ENCODE measurements at regions not wholly inside any gene's neighbourhood (a gene's known extent, or its start where the extent isn't known, plus 50 kb on each side); places are given as distances from the start of the nearest gene placed in this dataset.
"Not testable (repeated sequence)": the region's sequence is repeated elsewhere in the genome, so short reads cannot be mapped to it uniquely, and the experiment has no call there.

DNA sequence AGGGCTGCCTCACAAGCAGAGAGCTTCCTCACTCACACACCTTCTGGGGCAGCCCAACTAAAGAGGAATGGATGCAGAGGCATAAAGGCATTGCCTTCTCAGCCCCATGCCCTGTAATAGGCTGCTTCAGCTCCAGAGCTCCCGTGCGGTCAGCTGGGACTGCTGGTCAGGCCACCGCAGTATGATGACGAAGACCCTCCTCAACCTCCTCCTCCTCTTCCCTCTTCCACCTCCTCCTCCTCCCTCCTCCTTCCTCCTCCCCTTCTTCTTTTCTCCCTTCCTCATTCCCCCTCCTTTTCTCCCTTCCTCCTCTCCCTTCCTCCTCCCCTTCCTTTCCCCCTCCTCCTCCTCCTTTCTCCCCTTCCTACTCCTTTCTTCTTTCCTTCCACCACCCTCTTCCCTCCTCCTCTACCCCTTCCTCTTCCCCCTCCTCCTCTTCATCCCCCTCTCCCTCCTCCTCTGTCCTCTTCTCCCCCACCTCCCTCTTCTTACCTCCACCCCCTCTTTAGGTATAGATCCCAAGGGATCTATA is 465.3 kb upstream of the CDH4 start:
- no peak for DNase-seq

DNA sequence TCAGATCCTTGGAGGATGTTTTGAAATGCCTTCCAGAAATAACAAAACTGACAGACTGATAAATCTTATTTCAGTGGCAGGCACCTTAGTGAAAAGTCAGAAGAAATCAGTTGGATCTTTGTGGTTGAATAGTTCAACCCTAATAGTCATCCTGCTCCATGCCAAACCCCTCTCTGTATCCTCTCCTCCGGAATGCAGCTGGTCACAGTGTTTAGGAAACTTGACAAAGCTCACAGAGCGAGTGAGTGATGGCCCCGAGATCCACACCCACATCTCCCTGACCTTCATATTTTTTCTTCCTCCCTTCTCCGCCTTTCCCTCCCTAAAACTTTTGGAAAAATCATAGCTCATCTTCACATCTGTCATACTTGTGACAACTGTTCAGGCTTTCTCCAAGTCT is 464.8 kb upstream of the CDH4 start:
- DNase-seq, result no peak

DNA sequence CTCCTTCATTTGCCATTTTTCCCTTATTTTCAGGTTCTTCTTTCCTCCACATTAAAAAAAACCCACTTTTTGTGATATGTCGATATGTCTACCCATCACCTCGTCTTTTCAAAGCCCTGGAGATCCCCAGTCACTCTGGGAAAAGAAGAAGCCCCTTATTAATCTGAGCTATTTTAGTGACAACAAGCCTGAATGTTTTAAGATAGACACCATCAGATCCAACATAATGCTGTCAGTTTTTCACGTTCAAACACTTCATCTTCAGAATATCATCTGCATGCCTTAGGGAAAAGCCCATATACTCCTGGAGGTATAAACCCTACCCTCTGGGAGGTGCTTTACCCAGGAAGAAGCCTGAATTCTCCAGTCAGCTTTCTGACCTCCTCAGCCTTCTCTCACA is 464.0 kb upstream of the CDH4 start:
- no peak for DNase-seq

DNA sequence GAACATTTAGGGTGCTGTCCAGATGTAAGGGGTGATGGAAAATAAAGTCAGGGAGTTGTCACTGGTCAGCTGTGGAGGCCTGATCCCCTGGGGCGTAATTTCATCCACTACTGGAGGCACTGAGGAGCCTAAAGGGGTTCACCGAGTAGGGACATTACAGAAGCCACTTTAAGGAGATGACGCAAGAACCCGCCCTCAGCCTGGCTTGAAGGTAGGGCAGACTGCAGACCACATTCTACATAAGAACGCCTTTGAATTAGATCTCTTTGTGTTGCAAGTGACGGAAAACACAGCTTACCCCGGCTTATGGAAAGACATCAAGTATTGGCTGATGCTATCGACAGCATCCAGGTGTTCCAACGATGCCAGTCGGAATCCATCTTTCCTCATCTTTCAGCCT is 462.7 kb upstream of the CDH4 start:
- no peak for DNase-seq

DNA sequence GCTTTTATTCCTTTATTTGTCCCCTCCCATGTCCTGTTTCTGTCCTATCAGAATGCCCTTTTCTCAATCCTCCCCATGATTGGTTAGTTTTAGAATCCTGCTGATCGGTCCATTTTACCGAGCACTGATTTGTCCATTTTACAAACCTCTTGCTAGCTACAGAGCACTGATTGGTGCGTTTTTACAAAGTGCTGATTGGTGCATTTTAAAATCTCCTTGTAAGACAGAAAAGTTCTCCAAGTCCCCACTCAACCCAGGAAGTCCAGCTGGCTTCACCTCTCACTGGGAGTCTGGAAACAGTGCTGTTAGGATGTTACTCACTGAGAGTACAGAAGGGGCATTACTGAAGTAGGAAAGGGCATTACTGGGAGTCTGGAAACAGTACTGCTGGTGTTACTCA is 461.7 kb upstream of the CDH4 start:
- DNase-seq, result not testable (repeated sequence)

DNA sequence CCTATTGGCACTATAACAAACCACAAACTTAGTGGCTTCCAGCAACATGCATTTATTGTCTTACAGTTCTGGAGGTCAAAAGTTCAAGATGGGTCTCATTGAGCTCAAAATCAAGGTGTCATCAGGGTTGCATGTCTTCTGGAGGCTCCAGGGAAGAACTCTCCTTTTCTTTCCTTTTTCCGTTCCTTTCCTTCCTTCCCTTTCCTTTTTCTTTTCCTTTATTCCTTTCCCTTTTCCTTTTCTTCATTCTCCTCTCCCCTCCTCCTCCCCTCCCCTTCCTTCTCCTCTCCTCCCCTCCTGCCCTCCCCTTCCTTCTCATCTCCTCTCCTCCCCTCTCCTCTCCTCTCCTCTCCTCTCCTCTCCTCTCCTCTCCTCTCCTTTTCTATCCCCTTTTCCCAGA is 460.2 kb upstream of the CDH4 start:
- no peak for DNase-seq

DNA sequence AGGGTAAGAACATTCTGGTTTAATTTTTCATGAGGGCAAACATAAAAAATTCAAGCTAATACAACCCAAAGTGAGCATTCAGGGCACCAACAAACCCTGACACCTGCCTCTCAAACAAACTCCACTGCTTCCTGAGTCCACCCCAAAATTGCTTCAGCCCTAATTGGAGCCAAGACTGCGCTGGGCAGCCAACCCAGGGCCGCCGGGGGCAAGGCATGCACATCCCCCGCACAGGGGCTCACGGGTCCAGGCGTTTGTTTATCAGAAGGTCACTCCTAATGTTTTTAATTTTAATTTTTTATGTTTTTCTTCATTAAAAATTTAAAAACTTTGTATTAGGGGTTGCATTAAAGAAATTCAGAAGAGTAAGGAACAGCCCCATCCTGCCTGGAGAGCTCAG is 459.1 kb upstream of the CDH4 start:
- DNase-seq, result no peak

DNA sequence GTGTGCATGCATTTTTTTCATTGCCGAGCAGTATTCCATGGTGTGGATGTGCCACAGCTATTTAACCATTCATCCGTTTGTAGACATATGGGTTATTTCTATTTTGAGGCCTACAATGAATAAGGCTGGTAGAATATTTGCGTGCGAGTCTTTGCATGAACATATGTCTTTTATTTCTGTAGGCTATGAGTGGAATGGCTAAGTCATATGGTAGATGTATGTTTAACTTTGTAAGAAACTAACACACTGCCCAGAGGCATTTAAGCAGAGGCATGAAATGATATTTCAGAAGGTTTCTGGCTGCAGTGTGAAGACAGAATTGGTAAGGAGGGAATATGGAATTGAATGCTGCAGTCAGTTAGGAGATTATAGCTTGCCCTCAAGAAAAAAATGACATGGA is 457.4 kb upstream of the CDH4 start:
- no peak for DNase-seq

DNA sequence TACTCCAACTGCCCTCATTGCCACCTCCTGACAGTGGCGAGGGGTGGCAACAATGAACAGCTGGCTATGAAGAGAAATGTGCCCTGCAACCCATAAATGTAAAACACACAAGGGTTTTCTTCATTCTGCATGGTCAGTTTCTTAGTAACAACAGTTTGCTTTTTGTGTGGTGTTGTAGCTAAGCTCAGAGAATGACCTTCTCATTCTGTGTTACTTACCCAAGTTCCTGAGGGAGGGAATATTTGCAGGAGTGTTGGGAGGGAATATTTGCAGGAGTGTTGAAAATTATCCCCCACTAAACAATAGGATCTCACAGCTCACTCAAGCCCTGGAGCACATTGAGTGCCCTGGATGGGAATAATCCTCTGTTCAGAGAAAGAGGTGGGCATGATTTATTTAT is 456.4 kb upstream of the CDH4 start:
- DNase-seq, result no peak

DNA sequence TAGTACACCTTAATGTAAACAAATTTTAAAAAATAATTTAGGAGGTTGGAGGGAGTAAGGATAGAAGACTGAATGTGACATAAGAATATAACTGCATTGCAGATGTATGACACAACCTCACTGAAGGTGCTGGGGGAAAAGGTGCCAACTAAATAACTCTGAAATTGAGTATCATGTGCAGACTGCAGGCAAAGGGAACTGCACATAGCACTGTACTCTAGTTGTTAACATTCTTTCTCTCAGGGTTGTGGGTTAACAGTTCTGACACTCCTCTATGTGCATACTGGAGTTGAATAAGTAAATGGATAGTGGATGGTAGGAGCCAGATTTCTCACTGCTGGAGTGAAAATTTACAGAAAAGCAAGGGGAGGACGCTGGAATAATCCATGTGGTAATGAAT is 451.9 kb upstream of the CDH4 start:
- no peak for DNase-seq

DNA sequence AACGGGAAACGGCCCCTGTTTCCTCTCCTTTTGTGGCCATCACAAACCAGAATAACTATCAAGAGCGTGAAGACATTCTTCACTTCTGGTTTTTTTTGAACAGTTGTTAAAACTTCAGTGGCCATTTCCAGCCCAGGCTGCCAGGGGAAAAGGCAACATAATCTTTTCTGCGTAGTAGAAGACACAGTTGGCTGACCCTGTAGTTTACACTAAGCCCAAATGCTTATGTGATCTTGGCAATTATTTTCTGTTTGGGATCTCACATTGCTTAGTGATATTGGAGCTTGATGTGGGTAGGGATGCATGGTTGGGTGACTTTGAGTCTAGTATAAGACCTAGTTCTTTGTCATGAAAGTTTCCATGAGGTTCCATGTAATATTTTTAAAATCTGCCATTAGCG is 449.4 kb upstream of the CDH4 start:
- no peak for DNase-seq

DNA sequence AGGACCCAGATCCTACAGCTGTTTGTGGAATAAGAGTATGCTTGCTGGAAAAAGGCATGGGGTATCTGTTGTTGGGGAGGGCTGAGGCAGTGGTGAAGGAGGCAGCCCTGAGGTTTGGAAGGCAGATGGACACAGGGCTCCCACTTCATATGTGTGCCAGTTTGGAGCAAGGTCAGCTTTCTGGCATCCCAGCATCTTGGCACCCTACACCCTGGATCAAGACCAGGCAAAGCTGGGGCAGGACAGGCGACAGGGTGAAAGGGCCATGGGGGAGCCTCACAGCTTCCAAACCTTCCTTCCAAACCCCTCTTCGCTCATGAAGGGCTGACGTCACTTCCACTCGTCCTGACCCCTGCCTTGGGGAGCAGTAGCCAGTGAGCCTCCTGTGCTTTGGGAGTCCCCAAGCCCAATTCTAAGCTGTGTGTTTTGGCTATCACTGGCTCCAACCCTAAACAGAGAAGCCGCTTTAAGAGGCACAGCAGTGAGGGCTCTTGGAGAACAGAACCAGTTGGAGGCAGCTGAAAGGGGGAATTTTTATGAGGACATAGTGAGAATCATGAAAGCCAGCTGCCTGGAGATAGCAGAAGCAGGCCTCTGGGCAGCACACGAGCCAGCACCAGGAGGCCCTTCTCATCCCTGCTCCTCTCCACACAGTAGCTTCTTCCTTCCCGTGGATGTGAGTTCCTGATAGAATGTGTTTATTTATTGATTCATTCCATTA is 448.6 kb upstream of the CDH4 start:
- no peak for DNase-seq

DNA sequence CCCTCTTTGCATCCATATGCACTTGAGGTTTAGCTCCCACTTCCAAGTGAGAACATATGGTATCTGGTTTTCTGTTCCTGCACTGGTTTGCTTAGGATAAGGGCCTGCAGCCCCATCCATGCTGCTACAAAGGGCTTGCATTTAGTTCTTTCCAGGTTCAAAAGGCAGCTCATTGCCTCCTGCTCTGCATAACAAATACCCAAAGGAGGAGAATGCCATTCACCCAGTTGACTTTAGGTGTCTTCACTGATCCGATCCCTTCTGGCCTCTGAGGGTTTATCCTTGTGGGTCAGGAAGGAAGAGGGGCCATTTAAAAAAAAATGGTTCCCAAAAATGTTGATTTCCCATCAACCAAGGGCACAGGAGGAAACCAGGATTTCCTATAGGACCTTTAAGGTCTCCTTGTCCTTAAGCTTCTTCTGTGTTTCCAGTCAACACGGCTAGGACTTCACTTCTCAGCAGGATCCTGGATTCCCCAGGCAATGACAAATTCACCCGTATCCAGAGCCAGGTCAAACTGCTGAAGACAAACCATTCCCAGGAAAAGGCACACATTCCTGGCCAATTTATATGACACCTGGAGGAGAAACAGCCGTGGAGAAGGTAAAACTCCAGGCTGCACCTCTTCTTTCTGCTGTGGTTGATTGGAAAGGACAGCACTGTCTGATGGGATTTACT is 447.7 kb upstream of the CDH4 start:
- DNase-seq, result no peak

DNA sequence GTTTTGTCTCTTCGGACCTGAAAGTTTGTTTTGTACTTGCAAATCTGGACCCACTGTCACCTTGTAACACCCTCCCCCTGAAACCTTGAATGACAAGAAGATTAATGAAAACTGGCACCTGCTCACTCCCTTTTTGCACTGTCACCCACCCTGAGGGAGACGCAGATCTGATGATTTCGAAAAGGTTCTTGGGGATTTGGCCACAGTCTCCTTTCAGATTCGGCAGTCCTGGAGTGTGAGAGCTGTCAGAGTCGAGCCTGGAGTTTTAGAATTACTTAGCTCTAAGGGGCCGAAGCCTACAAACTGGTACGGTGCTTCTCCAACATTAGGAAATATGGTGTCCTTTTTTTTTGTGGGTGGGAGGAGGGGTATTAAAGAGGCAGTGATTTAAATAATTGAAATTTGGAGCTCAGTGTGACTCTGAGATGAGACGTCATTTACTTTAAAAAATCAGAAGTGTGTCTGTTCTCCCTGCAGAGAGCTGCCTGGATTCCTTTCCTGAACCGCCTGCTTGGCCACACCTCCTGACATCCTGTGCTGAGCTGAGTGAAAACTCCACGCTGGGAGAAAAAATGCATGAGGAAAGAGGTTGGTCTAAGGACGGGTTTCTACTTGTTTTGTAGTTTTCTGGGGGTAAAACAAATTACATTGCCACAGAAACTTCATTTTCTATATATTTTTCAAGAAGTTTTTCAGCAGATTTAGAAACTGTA is 447.0 kb upstream of the CDH4 start:
- no peak for DNase-seq

DNA sequence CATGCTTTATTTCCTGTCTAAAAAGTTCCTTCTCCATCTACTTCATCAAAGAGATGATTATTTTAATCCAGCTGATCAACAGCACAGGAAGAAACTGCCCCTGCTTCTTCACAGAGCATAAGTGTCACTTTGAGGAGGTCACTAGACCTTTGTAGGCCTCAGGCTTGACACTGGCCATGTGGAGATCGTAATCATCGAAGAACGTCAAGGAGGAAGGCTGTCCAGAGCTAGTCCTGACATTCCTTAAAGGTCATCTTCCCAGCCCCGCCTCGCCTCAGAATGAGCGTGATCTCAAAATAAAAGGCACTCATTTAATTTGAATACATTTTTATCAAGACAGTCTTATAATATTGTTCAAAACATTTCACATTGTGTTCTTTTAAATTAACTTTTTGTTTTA is 445.7 kb upstream of the CDH4 start:
- no peak for DNase-seq

DNA sequence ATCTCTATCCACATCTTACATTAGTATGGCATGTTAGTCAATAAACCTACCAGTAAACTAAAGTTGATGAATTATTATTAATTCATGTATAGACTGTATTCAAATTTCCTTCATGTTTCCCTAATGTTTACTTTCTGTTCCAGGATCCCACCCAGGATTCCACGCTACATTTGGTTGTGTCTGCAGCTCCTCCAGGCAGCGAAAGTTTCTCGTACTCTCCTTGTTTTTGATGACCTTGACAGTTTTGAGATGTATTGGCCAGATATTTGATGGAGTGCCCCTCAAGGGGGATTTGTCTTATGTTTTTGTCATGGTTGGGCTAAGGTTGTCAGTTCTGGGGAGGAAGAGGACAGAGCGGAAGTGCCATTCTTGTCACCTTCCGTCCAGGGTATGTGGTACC is 445.2 kb upstream of the CDH4 start:
- no peak for DNase-seq

DNA sequence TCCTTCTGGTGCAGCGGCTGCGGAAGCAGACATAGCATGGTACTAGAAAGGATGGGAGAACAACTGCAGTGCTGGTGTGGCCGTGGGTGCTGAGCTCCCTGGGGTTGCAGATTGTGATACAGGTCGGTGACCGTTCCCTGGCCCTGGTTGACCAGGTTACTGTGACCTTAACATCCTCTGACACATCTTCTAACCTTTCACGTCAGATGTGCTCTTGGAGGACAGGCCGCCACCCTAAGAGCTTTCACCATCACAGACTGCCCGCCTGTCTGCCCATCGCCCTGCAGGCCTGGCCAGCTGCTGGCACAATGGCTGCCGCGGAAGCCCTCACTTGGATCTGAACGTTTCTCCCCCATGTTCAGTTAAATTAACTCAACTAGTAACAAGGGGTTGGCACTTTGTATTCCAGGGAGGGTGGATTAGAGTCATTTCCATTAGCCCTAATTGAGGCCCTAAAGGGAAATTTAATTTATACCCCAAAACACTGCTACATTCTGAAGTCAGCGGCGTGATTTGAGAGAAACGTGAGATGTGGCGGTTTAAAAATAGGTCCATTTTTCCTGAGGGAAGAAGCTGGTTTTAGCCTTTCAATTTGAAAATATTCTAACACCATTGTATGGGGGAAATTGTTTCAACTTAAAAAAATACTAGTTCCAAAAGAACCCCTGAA is 443.9 kb upstream of the CDH4 start:
- no peak for DNase-seq

DNA sequence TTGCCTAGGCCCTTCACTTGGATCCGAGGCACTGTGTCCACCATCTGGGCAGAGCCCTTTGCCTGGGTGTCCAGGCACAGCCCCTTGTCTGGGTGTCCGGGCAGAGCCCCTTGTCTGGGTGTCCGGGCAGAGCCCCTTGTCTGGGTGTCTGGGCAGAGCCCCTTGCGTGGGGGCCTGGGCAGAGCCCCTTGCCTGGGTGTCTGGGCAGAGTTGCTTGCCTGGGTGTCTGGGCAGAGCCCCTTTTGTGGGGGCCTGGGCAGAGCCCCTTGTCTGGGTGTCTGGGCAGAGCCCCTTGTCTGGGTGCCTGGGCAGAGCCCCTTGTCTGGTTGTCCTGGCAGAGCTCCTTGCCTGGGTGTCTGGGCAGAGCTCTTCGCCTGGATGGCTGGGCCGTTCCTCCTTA is 443.4 kb upstream of the CDH4 start:
- no peak for DNase-seq

DNA sequence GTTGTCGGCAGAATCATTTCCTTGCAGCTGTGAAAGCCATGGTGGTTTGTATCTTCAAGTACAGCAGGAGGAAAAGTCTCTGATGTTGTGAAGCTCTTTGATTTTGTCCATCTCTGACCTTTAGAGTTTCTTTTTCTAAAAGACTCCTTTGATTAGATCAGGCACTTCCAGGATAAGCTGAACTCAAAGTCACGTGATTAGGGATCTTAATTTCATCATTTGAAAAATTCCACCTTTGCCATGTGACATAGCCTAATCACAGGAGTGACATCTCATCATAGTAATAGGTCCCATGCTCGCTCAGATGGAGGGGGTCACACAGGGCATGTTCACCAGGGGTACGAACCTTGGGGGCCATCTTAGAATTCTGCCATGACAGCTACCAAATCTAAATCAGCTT is 441.5 kb upstream of the CDH4 start:
- DNase-seq, result no peak

DNA sequence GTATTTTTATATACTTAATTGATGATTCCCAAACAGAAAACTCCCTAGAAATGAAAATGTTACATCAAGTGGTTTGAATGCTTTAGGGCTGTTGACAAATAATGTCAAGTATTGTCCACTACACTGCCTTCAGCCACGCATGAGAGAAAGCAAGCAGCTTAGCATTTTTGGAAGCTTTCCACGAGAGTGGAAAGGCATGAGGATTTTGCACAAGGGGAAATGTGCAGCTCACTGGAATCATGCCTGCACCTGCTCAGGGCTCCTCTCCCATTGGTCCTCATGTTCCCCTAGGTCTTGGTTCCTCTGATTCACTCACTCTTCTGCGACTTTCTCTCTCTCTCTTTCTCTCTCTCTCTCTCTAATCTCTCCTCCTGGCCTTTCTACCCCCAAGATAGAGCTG is 439.5 kb upstream of the CDH4 start:
- no peak for DNase-seq

DNA sequence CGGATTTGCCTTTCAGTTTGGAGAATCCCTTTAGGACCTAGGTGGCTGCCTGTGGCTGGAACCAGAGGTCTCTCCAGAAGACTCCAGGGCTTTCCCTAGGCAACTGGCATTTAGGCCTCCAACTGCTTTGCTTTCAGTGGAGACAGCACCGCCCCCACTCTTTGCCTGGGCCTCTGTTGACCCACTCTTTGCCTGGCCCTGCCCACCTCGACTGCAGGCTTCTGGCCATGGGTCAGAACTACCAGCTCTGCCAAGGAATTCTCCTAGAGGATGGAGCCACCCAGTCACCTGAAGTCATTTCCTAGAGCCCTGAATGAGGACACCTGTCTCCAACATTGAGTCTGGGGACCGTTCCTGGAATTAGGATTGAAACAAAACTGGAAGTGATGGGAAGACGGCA is 439.0 kb upstream of the CDH4 start:
- DNase-seq, result no peak

DNA sequence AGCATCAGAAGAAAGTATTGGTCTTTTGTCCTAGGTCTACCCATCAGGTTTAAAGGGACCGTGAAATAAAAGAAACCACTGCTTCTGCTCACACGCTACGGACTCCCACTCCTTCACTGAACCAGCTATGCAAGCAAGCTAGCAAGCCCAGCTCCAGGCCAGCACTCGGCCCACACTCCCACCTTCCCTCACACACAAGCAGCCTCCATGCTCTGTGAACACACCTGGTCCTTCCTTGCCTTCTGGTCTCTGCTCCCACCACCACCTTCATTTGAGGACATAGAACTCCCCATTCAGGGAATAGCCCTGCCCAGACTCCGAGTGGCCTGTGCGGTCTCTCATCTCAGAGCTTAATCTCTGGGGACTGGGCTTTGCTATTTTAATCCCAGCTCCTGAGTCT is 436.4 kb upstream of the CDH4 start:
- DNase-seq, result no peak

DNA sequence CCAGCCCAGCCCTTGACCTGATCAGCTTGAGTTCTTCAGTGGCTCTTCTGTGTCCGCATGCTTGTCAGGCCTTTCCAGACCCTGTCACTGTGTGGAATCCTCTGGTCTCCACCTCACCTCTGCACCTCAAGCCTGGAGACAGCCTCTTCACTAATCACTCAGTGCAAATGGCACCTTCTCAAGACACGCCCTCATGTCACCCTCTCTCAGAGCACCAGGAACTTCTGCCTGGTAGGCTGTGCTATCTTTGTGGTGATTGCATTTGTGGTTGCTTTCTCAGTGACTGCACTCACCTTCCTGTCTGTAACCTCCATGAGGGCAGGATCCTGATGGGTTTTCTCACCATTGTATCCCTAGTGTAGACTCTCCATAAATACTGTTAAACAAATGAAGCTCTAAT is 435.2 kb upstream of the CDH4 start:
- no peak for DNase-seq

DNA sequence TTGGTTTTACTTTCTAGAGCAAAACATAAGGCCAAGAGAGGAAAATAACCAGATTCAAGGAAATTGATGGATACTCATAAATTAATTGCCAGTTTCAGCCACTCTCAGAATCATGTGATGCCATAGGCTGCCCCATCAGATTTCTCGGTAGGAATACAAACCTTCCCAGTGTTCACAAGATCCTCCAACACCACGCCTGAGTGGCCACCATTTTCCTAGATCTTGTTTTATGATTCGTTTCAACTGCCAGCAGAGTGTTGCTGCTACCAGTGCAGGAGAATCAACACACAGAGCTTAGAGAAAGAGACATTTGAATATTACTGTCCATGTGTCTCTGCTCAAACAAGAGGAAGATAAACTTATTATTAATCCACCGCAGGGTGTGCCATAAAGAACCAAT is 434.2 kb upstream of the CDH4 start:
- DNase-seq, result no peak
